Activated T-cell treated with anti-CD3 and anti-CD28 coated beads for 24 hours (primary cell): ENCODE measurements at regions not wholly inside any gene's neighbourhood (a gene's known extent, or its start where the extent isn't known, plus 50 kb on each side); places are given as distances from the start of the nearest gene placed in this dataset.

ENCODE experiments used
- DNase-seq: peaks from one replicate; pipeline ENCODE4 v3.0.0-alpha.2; 2020; ENCODE audit warnings: low read depth

- no peak for DNase-seq
Measured at GRCh38 chr3:34011171-34012101, 213.0 kb downstream of the PDCD6IP start.

DNA sequence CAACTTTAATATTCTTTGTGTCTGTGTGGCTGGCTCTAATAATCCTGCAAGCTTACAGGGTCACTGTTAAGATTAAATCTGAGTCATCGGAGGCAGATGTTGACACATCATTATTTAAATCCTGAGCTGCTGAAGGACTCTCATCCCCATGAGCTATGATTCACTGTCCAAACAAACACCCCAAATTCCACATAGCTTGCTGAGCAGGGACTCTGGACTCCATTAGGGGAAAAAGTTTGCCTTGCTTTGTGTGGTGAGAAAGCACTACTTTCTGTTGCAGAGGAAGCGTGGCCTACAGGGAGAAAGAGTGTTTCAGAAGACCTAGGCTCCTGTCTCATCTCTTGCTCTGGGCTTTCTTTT, 213.7 kb downstream of the PDCD6IP start:
- no peak for DNase-seq

DNA sequence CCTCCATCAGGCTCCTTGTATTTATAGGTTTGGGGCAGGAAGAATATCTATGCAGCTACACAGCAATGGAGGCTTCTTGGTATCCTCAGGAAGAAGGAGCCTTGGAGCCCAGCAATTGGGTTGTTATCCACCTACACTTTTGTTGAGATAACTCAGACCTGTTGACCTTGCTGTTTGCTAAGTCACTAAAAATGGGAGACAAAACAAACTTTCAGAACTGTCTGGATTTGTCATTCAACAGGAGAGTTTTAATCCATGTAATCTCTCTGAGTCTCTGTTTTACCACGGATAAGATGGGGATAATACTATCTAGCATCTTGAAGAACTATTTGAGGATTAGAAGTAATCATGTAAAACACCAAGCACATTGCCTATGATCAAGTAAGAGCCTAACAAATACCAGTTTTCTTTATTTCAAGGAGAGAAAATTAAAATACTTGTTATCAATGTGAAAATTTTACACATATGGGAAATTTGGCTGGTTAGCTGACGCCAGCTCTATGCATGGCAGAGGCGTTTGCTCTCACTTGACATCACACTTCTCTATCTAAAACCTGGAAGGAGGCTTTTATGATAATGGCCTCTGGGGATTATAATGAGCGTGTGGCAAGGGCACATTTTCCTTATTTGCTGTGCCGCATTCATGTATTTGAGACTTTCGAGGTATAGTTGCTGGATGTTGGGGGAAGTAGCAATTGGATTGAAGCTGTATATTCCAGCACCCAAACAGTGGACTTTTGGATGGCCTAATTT, 215.6 kb downstream of the PDCD6IP start:
- no peak for DNase-seq

GRCh38 chr3:34015204-34016142, 217.0 kb downstream of the PDCD6IP start:
- no peak for DNase-seq

DNA sequence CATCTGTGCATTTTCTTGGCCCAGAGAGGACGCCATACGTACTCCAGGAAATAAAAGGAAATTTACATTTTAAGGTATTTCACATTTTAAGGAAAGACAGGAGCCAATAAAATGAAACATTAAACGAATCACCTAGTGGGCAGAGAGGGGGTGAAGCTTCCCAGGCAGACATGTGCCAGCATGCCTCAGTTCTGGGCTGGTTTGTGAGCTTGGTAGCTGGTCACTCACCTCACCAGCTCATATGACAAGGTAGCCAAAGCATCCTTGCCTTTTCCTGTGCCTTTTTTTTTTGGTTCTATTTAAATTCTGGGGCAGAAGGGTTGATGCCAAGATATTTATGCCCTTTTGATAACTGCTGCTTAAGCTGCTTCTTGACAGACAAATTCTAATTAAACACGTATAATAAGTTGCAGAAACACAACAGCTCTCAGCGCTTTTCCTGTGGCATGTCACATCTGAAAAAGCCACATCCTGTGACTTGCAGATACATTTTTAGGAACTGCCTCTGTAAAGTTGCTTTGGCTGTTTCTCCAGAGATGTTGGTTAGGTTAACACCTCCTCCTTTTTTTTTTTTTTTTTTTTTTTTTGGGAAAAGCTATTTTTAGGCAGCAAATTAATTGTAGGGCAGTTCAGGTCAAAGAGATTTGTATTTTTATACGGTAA, 218.6 kb downstream of the PDCD6IP start:
- no peak for DNase-seq

DNA sequence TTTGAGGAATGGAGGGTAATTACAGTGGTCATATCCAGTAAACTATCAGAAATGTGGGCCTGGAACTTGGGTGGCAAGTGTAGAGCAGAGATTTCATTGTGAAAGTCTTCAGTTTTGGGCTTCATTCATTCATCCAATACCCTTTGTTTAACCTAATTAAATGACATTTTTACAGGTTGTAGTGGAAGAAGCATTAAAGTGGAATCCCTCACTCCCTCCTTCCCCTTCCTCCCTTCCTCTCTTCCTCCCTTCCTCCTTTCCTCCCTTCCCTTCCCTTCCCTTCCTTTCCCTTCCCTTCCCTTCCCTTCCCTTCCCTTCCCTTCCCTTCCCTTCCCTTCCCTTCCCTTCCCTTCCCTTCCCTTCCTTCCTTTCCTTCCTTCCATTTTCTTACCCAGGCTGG, 219.3 kb downstream of the PDCD6IP start:
- DNase-seq = no peak

DNA sequence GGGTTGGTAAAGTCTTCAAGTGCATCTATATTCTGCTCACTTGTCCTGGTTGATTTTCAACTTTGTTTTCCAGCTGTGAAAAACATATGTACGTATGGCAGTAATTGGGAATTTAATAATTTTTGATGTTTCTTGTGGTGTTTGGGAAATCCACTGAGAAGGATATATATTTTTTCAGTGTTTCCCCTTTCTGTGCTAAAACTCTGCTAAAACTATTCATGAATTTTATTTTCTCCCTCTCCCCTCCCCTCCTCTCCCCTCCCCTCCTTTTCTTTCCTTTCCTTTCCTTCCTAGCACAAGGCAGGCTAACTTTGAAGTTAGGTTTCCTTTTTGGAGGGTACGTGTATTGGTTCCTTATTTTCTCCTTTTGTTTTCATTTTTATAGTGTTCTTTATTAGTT, 220.7 kb downstream of the PDCD6IP start:
- no peak for DNase-seq

DNA sequence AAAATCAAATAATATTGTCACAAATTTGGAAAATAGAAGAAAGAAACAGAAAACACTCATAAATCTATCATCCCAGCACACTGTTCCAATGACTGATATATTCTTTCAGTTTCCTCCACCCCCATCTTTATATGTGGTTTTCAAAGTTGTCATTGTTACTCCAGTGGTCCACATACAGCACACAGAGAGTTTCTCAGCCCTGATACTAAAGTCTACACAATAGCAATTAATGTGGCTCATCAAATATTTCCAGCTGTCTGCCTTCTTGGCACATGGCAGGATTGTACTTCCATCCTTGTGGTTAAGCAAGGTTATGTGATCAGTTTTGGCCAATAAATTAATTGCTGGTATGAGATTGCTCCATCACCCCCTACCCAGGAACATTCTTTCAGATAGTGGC, 221.7 kb downstream of the PDCD6IP start:
- DNase-seq = no peak

- DNase-seq = no peak
Measured at GRCh38 chr3:34020726-34021680, 222.6 kb downstream of the PDCD6IP start.

- no peak for DNase-seq
Measured at GRCh38 chr3:34022147-34022546, 223.7 kb downstream of the PDCD6IP start.

DNA sequence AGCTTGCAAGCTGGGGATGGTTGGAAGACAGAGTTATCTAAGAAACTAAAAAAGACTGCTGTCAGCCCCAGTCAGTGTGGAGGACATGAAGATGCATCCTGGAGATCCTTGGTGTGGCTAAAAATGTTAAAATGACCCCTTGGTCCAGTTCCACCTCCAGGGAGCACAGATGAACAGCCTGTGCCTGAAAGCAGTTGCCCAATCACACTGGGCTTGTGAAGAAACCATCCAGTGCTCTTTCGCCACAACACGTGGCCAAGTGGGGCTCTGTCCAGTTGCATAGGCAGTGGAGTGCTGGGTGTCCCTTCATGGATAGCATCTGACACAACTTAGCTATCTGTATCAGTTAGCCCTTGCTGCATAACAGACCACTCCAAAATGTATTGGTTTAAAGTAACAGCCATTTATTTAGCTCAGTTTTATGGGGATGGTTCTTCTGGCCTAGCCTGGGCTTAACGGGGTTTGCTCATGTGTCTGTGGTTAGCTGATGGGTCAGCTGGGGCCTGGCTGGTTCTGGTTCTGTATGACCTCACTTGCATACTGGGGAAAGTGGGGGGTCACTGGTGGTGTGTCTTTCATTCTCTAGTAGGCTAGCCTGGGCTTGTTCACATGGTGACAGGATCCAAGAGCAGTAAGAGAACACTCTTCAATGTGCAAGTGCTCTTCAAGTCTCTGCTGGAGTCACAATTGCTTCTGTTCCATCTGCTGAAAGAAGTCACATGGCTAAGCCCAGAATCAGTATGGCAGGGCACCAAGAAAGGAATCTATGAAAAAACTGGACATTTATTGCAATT, 226.2 kb downstream of the PDCD6IP start:
- DNase-seq = no peak

DNA sequence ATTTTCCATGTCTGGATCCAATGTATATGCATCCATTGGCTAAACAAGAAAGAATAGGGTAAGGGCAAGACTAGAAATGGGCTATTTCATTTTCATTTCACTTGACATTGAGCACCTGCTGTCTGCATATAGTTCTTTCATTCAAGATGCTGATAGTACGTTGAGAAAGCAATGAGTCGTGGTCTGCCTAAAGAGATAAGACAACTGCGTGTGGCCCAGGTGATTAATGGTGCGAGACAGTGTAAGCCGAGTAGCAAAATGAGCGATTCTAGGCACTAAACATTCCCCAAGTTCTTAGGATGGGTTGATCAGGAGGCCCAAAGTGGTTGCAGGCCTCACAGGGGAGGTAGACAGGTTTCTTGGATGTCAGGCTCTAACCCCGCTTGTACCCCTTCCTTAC, 235.4 kb downstream of the PDCD6IP start:
- DNase-seq = no peak

DNA sequence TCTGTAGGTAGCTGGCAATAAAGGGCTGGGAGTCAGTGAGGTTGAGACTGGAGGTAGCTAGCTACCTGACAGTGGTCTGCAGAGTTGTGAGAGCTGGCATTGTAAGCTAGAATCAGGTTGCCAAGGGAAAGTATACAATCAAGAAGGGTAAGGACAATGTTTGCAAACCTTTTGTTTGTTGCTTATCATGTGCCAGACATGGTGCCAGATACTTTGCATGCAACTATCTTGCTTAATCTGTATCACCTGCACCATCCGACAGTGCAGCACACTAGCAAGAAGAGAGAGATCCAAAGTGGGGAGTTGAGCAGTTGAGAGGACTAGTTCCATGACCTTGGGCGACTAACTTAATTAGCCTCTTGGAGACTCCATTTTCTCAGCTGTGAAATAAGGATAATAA, 236.4 kb downstream of the PDCD6IP start:
- DNase-seq = no peak

DNA sequence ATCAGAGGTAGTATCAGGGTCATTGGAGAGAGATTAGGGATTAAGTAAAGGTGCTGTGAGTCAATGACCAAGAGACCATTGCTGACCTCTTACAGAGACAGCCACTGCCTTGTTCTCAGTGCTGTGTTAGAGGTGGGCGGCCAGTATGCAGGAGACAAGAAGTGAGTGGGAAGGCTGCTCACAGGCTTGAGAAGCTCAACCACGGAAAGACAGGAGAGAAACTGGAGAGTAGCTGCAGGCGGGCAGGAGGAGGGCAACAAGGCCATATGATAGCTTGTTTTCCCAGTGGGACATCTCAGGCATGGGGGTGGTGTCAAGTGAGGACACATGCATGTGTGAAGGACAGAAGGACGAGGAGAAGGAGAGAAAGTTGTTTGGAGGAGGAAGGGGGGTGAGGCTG, 237.3 kb downstream of the PDCD6IP start:
- no peak for DNase-seq

DNA sequence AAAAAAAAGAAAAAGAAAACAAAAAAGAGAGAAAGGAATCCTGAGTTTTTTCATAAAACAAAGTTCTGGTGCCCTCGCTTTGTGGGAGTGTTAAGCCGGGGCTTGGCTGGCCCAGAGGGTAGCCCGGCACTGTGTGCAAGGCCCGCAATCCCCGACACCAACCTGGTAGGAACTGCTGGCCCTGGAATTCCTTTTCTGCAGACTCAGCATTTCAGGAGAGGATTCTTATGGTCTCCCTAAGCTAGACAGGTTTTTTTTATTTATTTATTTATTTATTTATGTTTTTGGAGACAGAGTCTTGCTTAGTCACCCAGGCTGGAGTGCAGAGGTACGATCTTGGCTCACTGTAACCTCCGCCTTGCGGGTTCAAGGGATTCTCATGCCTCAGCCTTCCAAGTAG, 238.8 kb downstream of the PDCD6IP start:
- no peak for DNase-seq

DNA sequence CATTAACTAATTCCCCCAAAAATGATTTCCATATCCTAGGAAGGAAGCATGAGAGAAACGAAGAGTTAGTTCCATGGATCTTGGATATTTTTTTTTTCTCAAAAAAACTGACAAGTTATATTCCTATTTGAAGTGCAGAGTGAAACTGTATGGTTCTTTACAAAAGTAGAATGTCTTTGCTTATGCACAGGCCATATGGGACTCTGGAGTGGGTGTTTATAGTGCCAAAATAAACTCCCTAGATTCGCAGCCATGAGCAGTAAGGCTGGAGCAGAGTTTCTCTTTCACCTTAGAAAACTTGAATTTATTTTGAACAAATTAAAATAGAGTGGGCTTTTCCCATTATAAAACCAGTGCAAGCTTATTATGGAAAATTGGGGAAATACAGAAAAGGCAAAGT, 239.7 kb downstream of the PDCD6IP start:
- DNase-seq = no peak

DNA sequence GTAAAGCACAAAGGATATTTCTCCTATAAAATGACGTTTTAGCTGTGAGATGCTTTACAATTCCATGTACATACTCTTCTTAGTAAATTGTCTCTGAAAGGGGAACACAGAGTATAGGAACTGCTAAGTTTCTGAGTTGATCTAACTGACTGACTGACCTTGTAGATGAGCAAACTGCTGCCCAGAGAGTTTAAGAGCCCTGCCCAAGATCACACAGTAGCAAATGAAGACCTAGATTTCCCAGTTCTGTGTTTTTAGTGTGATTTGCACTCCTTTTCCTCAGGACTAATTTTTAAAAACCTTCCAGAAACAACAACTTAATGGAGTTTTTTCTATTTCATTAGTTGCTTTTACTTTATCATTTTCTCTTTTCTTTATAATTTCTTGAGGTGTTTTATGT, 247.7 kb downstream of the PDCD6IP start:
- no peak for DNase-seq

- DNase-seq = no peak
Measured at GRCh38 chr3:34053626-34054025, 255.2 kb downstream of the PDCD6IP start.

DNA sequence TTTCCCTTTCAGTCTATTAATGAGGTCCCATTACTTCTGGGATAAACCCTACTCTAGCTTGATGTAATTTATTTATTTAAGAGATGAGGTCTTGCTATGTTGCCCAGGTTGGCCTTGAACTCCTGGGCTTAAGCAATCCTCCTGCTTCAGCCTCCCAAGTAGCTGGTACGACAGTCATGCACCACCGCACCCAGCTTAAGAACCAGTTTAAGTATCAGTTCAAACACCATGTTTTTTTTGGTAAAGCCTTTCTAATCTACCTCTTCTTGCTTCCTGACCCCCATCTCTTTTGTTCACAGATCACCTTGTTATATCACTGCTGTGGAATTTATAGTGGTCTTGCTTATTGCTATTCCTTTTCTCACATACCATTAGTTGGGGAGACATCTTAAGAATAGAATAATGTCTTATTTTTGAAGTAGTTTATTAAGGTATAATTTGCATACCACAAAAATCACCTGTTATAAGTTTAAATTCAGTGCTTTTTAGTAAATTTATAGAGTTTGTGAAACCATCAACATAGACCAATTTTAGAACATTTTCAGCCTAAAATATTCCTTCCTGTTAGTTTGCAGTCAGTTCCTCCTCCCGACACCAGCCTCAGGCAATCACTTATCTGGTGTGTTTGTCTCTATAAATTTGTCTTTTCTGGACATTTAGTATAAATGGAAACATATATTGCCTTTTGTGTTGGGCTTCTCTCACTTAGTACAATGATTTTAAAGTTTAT, 257.9 kb downstream of the PDCD6IP start:
- no peak for DNase-seq
